ENCODE measurements at regions not wholly inside any gene's neighbourhood (a gene's known extent, or its start where the extent isn't known, plus 50 kb on each side); places are given as distances from the start of the nearest gene placed in this dataset.

GRCh38 chr2:563512-563911 lies 113.7 kb downstream of the TMEM18 start:
- Histone ChIP-seq H3K9me3 (no peaks in the 10 kb centered on the region), H3K4me1 (no peaks in the 10 kb centered on the region), H3K36me3 (no peaks in the 10 kb centered on the region), H3K27ac (no peak overlapping the region), H3K27me3 (peaks cover 3% of the 10 kb centered on the region), H3K4me3 (no peak overlapping the region)
- DNase-seq (no peak), ATAC-seq (no peak)
- intact Hi-C loops (cut with DNase I) = no loop called here
- no peak for TF ChIP-seq CTCF (IDR thresholded peaks at IDR 0.05)

GRCh38 chr2:562391-563364 lies 114.5 kb downstream of the TMEM18 start:
- intact Hi-C loops (cut with DNase I) = no loop called here
- Histone ChIP-seq H3K27ac (no peak overlapping the region), H3K9me3 (no peaks in the 10 kb centered on the region), H3K4me1 (no peaks in the 10 kb centered on the region), H3K27me3 (peaks cover 3% of the 10 kb centered on the region), H3K4me3 (no peak overlapping the region), H3K36me3 (no peaks in the 10 kb centered on the region)
- no peak for TF ChIP-seq CTCF (IDR thresholded peaks at IDR 0.05)
- ATAC-seq (peak; percentile 8), DNase-seq (no peak)

GRCh38 chr2:558879-559278 lies 118.3 kb downstream of the TMEM18 start:
- Histone ChIP-seq H3K36me3 (no peaks in the 10 kb centered on the region), H3K27me3 (no peaks in the 10 kb centered on the region), H3K4me1 (no peaks in the 10 kb centered on the region), H3K9me3 (no peaks in the 10 kb centered on the region), H3K27ac (no peak overlapping the region), H3K4me3 (no peak overlapping the region)
- DNase-seq = no peak
- no peak for ATAC-seq
- intact Hi-C loops (cut with DNase I) = no loop called here
- no peak for TF ChIP-seq CTCF (IDR thresholded peaks at IDR 0.05)

- Histone ChIP-seq H3K27me3 (no peaks in the 10 kb centered on the region), H3K36me3 (no peaks in the 10 kb centered on the region), H3K27ac (no peak overlapping the region), H3K9me3 (no peaks in the 10 kb centered on the region), H3K4me3 (no peak overlapping the region), H3K4me1 (no peaks in the 10 kb centered on the region)
- ATAC-seq (peak; percentile 10), DNase-seq (no peak)
- intact Hi-C loops (cut with DNase I) = no loop called here
- TF ChIP-seq CTCF (IDR thresholded peaks at IDR 0.05) = no peak
These were observed 118.9 kb downstream of the TMEM18 start for GRCh38 chr2:558302-558642.

GRCh38 chr2:557635-558301 lies 119.4 kb downstream of the TMEM18 start:
- H3K9me3 ChIP-seq = no peaks in the 10 kb centered on the region
- intact Hi-C loops (cut with DNase I) = no loop called here
- no peaks in the 10 kb centered on the region for H3K27me3 ChIP-seq
- no peak overlapping the region for H3K27ac ChIP-seq
- H3K4me3 ChIP-seq = no peak overlapping the region
- ATAC-seq = peak; percentile 22
- H3K4me1 ChIP-seq = no peaks in the 10 kb centered on the region
- H3K36me3 ChIP-seq = no peaks in the 10 kb centered on the region
- no peak for TF ChIP-seq CTCF (IDR thresholded peaks at IDR 0.05)
- DNase-seq = no peak

Data from upper lobe of right lung (tissue), 1 donor.